IMR-90 (cell line): ENCODE measurements at regions not wholly inside any gene's neighbourhood (a gene's known extent, or its start where the extent isn't known, plus 50 kb on each side); places are given as distances from the start of the nearest gene placed in this dataset.

Experiments used
- ATAC-seq: fragments of 200-7000 bp; cut with Tn5 transposase; 2 replicates; pipeline ENCODE4 v1.9.1; 2020; ENCODE audit warnings: low read depth, mild to moderate bottlenecking, moderate library complexity
- BruUV-seq: library from RNA; stranded (reverse); fragments of 400-500 nt; replicated peaks from 2 replicates; lab custom pipeline; 2021; lab: Mats Ljungman, UMichigan
- CTCF ChIA-PET: fragments of 300-600 bp; formaldehyde crosslinking; extraction: SDS; loops from one replicate; lab custom pipeline; 2021; ENCODE audit warnings: antibody characterized with exemption; lab: Yijun Ruan, JAX
- POLR2A ChIA-PET: fragments of 300-600 bp; sonication (Branson Sonifier 250); formaldehyde crosslinking; loops from one replicate; lab custom pipeline; 2022; ENCODE audit warnings: antibody characterized with exemption; ENCODE audit not compliant: unreplicated experiment; lab: Charles Lee
- DNase-seq: peaks from one replicate; pipeline ENCODE4 v3.0.0; 2013
- H2AFZ ChIP-seq: replicated peaks from 2 replicates; pipeline ENCODE3; 2013; ENCODE audit warnings: low read length, mild to moderate bottlenecking; ENCODE audit not compliant: poor library complexity
- H2AK5ac ChIP-seq: 2 replicates; pipeline ENCODE4 v1.6.1; 2013; ENCODE audit warnings: low read depth, low read length, inconsistent platforms
- H2AK9ac ChIP-seq: replicated peaks from 2 replicates; pipeline ENCODE3; 2013; ENCODE audit warnings: mild to moderate bottlenecking, low read depth, low read length, moderate library complexity; ENCODE audit not compliant: poor library complexity
- H2BK120ac ChIP-seq: 2 replicates; pipeline ENCODE4 v1.6.1; 2013; ENCODE audit warnings: low read depth, low read length, inconsistent platforms
- H2BK15ac ChIP-seq: 3 replicates; pipeline ENCODE4 v1.6.1; 2013; ENCODE audit warnings: low read depth, low read length, inconsistent platforms
- H2BK20ac ChIP-seq: 2 replicates; pipeline ENCODE4 v1.6.1; 2013; ENCODE audit warnings: low read depth, mild to moderate bottlenecking, inconsistent platforms, low read length, moderate library complexity
- H2BK5ac ChIP-seq: 2 replicates; pipeline ENCODE4 v1.6.1; 2013; ENCODE audit warnings: mild to moderate bottlenecking, low read depth, low read length, inconsistent platforms; ENCODE audit not compliant: poor library complexity, severe bottlenecking
- H3K14ac ChIP-seq: replicated peaks from 2 replicates; pipeline ENCODE4 v1.6.1; 2013; ENCODE audit warnings: low read depth, low read length, inconsistent platforms
- H3K18ac ChIP-seq: 2 replicates; pipeline ENCODE4 v1.6.1; 2013; ENCODE audit warnings: low read depth, low read length, control low read depth
- H3K23ac ChIP-seq: 2 replicates; pipeline ENCODE4 v1.6.1; 2013; ENCODE audit warnings: low read depth, low read length, inconsistent platforms
- H3K27ac ChIP-seq: 2 replicates; pipeline ENCODE4 v1.5.1; 2013; ENCODE audit warnings: mild to moderate bottlenecking, control low read depth, low read length; ENCODE audit not compliant: insufficient read depth
- H3K27me3 ChIP-seq: 2 replicates; pipeline ENCODE4 v1.6.1; 2013; ENCODE audit warnings: low read length; ENCODE audit not compliant: control insufficient read depth, insufficient read depth
- H3K36me3 ChIP-seq: 2 replicates; pipeline ENCODE4 v1.6.1; 2013; ENCODE audit warnings: low read length, mixed read lengths; ENCODE audit not compliant: control insufficient read depth, insufficient read depth
- H3K4ac ChIP-seq: 2 replicates; pipeline ENCODE4 v1.6.1; 2013; ENCODE audit warnings: low read depth, low read length, inconsistent platforms
- H3K4me1 ChIP-seq: 2 replicates; pipeline ENCODE4 v1.6.1; 2013; ENCODE audit warnings: low read length, mixed read lengths; ENCODE audit not compliant: control insufficient read depth, insufficient read depth
- H3K4me2 ChIP-seq: 2 replicates; pipeline ENCODE4 v1.6.1; 2013; ENCODE audit warnings: low read depth, mild to moderate bottlenecking, control low read depth, low read length, moderate library complexity
- H3K4me3 ChIP-seq: 2 replicates; pipeline ENCODE4 v1.5.1; 2013; ENCODE audit warnings: low read depth, mild to moderate bottlenecking, control low read depth, low read length, moderate library complexity; ENCODE audit not compliant: insufficient read depth
- H3K56ac ChIP-seq: 2 replicates; pipeline ENCODE4 v1.6.1; 2013; ENCODE audit warnings: low read length, inconsistent platforms; ENCODE audit not compliant: insufficient read depth; ENCODE audit errors: extremely low read depth
- H3K79me1 ChIP-seq, 2 experiments: 2 replicates each; pipeline ENCODE4 v1.6.1; 2013; ENCODE audit warnings: low read length in 2 of 2, inconsistent platforms in 1 of 2, low read depth in 1 of 2
- H3K9ac ChIP-seq: 2 replicates; pipeline ENCODE4 v1.6.1; 2013; ENCODE audit warnings: low read depth, low read length, control low read depth
- H3K9me1 ChIP-seq: 2 replicates; pipeline ENCODE4 v1.6.1; 2013; ENCODE audit warnings: low read length, inconsistent platforms; ENCODE audit not compliant: insufficient read depth
- H3K9me3 ChIP-seq: 2 replicates; pipeline ENCODE4 v1.6.1; 2013; ENCODE audit warnings: low read length; ENCODE audit not compliant: control insufficient read depth, insufficient read depth
- H4K20me1 ChIP-seq: 2 replicates; pipeline ENCODE4 v1.6.1; 2013; ENCODE audit warnings: low read length, inconsistent platforms; ENCODE audit not compliant: insufficient read depth
- H4K5ac ChIP-seq: 2 replicates; pipeline ENCODE4 v1.6.1; 2013; ENCODE audit warnings: mild to moderate bottlenecking, low read depth, low read length, control low read depth
- H4K8ac ChIP-seq, 2 experiments: 2 replicates each; pipeline ENCODE4 v1.6.1; 2013; ENCODE audit warnings: low read depth in 2 of 2, low read length in 2 of 2, control low read depth in 1 of 2, inconsistent platforms in 1 of 2
- H4K91ac ChIP-seq: 2 replicates; pipeline ENCODE4 v1.6.1; 2013; ENCODE audit warnings: low read depth, low read length, inconsistent platforms; ENCODE audit not compliant: insufficient read depth
- BHLHE40 ChIP-seq: fragments of 150-350 bp; IDR thresholded peaks from 2 replicates; pipeline ENCODE4 v1.6.1; 2016; ENCODE audit warnings: mild to moderate bottlenecking, low read depth, low read length
- CEBPB ChIP-seq: IDR thresholded peaks from 2 replicates; pipeline ENCODE4 v1.6.1; 2012; ENCODE audit warnings: low read depth, low read length, improper control_type of control experiment
- CHD1 ChIP-seq: IDR thresholded peaks from 2 replicates; pipeline ENCODE4 v1.6.1; 2012; ENCODE audit warnings: low read depth, low read length, improper control_type of control experiment
- CTCF ChIP-seq: conservative IDR thresholded peaks from 2 replicates; pipeline ENCODE4 v1.5.1; 2012; ENCODE audit warnings: mild to moderate bottlenecking, low read depth, low read length, improper control_type of control experiment
- FOS ChIP-seq: fragments of 150-350 bp; IDR thresholded peaks from 2 replicates; pipeline ENCODE4 v1.6.1; 2016; ENCODE audit warnings: low read depth, low read length
- MAFK ChIP-seq: IDR thresholded peaks from 2 replicates; pipeline ENCODE4 v1.6.1; 2012; ENCODE audit warnings: low read depth, low read length, improper control_type of control experiment
- MAZ ChIP-seq: IDR thresholded peaks from 2 replicates; pipeline ENCODE4 v1.6.1; 2012; ENCODE audit warnings: low read depth, mild to moderate bottlenecking, low read length, improper control_type of control experiment, moderate library complexity, borderline replicate concordance
- MXI1 ChIP-seq: IDR thresholded peaks from 2 replicates; pipeline ENCODE4 v1.6.1; 2012; ENCODE audit warnings: low read depth, mild to moderate bottlenecking, low read length, moderate library complexity, borderline replicate concordance
- NFE2L2 ChIP-seq: fragments of 150-350 bp; IDR thresholded peaks from 2 replicates; pipeline ENCODE4 v1.6.1; 2016; ENCODE audit warnings: low read depth, mild to moderate bottlenecking, low read length
- POLR2A ChIP-seq: IDR thresholded peaks from 2 replicates; pipeline ENCODE4 v1.6.1; 2012; ENCODE audit warnings: mild to moderate bottlenecking, low read depth, low read length
- RAD21 ChIP-seq: IDR thresholded peaks from 2 replicates; pipeline ENCODE4 v1.6.1; 2012; ENCODE audit warnings: low read length, improper control_type of control experiment
- RFX5 ChIP-seq: IDR thresholded peaks from 2 replicates; pipeline ENCODE4 v1.8.0; 2012; ENCODE audit warnings: low read depth, mild to moderate bottlenecking, low read length, moderate library complexity
- USF2 ChIP-seq: fragments of 150-350 bp; IDR thresholded peaks from 2 replicates; pipeline ENCODE4 v1.6.1; 2017; ENCODE audit warnings: mild to moderate bottlenecking, antibody characterized with exemption, low read length, low read depth
- WGBS, 2 experiments: methylation state at CpG; one replicate each; pipeline versions ENCODE4 v1.1.5 to v1.1.7; 2013; ENCODE audit warnings: missing lambda C conversion rate in 2 of 2; ENCODE audit not compliant: insufficient read length in 1 of 2; ENCODE audit errors: extremely low coverage in 2 of 2; 5-methylcytosine and 5-hydroxymethylcytosine counted together
- dilution Hi-C: fragments of 300-500 bp; cut with HindIII; formaldehyde crosslinking; loops from one replicate; pipeline ENCODE4 v1.14.3; 2018; ENCODE audit warnings: low sequenced_read_pairs; ENCODE audit not compliant: unreplicated experiment
- in situ Hi-C: fragments of 300-500 bp; cut with MboI; formaldehyde crosslinking; loops from 3 replicates; pipeline ENCODE4 v1.14.3; 2019; ENCODE audit warnings: low sequenced_read_pairs, inconsistent platforms, mixed read lengths
- intact Hi-C: fragments of 100-400 bp; cut with micrococcal nuclease; formaldehyde crosslinking; loops from 2 replicates; pipeline ENCODE4 v1.10.0; 2022
- TF ChIP-seq, protein P1 (sequence below): fragments of 150-350 bp; IDR thresholded peaks from 2 replicates; pipeline ENCODE4 v1.6.1; 2016; ENCODE audit warnings: low read depth, mild to moderate bottlenecking, low read length, moderate library complexity, borderline replicate concordance

GRCh38 chr11:15730995-15731385, 616.3 kb downstream of the INSC start:
- no peak overlapping the region for H4K8ac ChIP-seq
- no peak overlapping the region for H3K56ac ChIP-seq
- peaks cover 3% of the 10 kb centered on the region; the same call in 1 of the 2 replicates for H3K4me1 ChIP-seq
- BruUV-seq = no TSS peak
- in situ Hi-C loops (no loop called here), intact Hi-C loops (no loop called here), dilution Hi-C loops (no loop called here)
- 59% methylated on average over 2 of the region's 4 CpGs; no CpG with 5 or more reads in 1 of the 2 experiments for WGBS, 2 experiments
- no peak overlapping the region for H2AFZ ChIP-seq
- no peaks in the 10 kb centered on the region; the same call in 1 of the 2 replicates for H3K9me1 ChIP-seq
- DNase-seq = no peak
- H2BK15ac ChIP-seq = peak overlapping the region; percentile 53; the same call in 1 of the 3 replicates
- H2BK120ac ChIP-seq = peak overlapping the region; percentile 34; the same call in 1 of the 2 replicates
- peak overlapping the region; percentile 44; the same call in 1 of the 2 replicates for H2BK20ac ChIP-seq
- no peak overlapping the region for H2BK5ac ChIP-seq
- 0 out of 2 replicates have a peak, but pooled peaks cover 2% of the 10 kb centered on the region for H3K27me3 ChIP-seq
- H3K9me3 ChIP-seq = no peaks in the 10 kb centered on the region
- no peak overlapping the region for H4K5ac ChIP-seq
- no peak overlapping the region for H3K4me3 ChIP-seq
- H3K36me3 ChIP-seq = no peaks in the 10 kb centered on the region
- H4K20me1 ChIP-seq = no peaks in the 10 kb centered on the region
- POLR2A ChIA-PET = interaction anchor here (1.4 kb wide), 1 partner anchor 16 kb away, joined by 3 read pairs; no protein-coding TSS in a partner anchor
- no peak overlapping the region for H2AK9ac ChIP-seq
- peak overlapping the region; percentile 58 for H2AK5ac ChIP-seq
- no peak overlapping the region for H3K4me2 ChIP-seq
- no peak for ATAC-seq
- no peak overlapping the region for H4K91ac ChIP-seq
- H3K79me1 ChIP-seq = no peaks in the 10 kb centered on the region
- H3K4ac ChIP-seq = peak overlapping the region; percentile 50
- TF ChIP-seq MXI1 (no peak), BHLHE40 (no peak), CEBPB (no peak), MAZ (no peak), CHD1 (no peak), CTCF (no peak), RAD21 (no peak), NFE2L2 (no peak), POLR2A (no peak), FOS (no peak), RFX5 (no peak), MAFK (no peak), USF2 (no peak)
- TF ChIP-seq, protein P1, sequence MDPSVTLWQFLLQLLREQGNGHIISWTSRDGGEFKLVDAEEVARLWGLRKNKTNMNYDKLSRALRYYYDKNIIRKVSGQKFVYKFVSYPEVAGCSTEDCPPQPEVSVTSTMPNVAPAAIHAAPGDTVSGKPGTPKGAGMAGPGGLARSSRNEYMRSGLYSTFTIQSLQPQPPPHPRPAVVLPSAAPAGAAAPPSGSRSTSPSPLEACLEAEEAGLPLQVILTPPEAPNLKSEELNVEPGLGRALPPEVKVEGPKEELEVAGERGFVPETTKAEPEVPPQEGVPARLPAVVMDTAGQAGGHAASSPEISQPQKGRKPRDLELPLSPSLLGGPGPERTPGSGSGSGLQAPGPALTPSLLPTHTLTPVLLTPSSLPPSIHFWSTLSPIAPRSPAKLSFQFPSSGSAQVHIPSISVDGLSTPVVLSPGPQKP = no peak
- no peak overlapping the region for H3K27ac ChIP-seq
- H3K14ac ChIP-seq = 0 out of 2 replicates have a peak overlapping the region, but pooled peaks have one; percentile 1
- no peak overlapping the region for H3K18ac ChIP-seq
- CTCF ChIA-PET = interaction anchor here (1.4 kb wide), 1 partner anchor 81 kb away, joined by 4 read pairs; no protein-coding TSS in a partner anchor
- no peak overlapping the region for H3K9ac ChIP-seq
- peak overlapping the region; percentile 52; the same call in 1 of the 2 replicates for H3K23ac ChIP-seq
